IMR-90 (cell line): ENCODE measurements at regions not wholly inside any gene's neighbourhood (a gene's known extent, or its start where the extent isn't known, plus 50 kb on each side); places are given as distances from the start of the nearest gene placed in this dataset.

ENCODE experiments used
- ATAC-seq: fragments of 200-7000 bp; cut with Tn5 transposase; 2 replicates; pipeline ENCODE4 v1.9.1; 2020; ENCODE audit warnings: low read depth, mild to moderate bottlenecking, moderate library complexity
- BruUV-seq: library from RNA; stranded (reverse); fragments of 400-500 nt; replicated peaks from 2 replicates; lab custom pipeline; 2021; lab: Mats Ljungman, UMichigan
- CTCF ChIA-PET: fragments of 300-600 bp; formaldehyde crosslinking; extraction: SDS; loops from one replicate; lab custom pipeline; 2021; ENCODE audit warnings: antibody characterized with exemption; lab: Yijun Ruan, JAX
- POLR2A ChIA-PET: fragments of 300-600 bp; sonication (Branson Sonifier 250); formaldehyde crosslinking; loops from one replicate; lab custom pipeline; 2022; ENCODE audit warnings: antibody characterized with exemption; ENCODE audit not compliant: unreplicated experiment; lab: Charles Lee
- DNase-seq: peaks from one replicate; pipeline ENCODE4 v3.0.0; 2013
- H2AFZ ChIP-seq: replicated peaks from 2 replicates; pipeline ENCODE3; 2013; ENCODE audit warnings: low read length, mild to moderate bottlenecking; ENCODE audit not compliant: poor library complexity
- H2AK5ac ChIP-seq: 2 replicates; pipeline ENCODE4 v1.6.1; 2013; ENCODE audit warnings: low read depth, low read length, inconsistent platforms
- H2AK9ac ChIP-seq: replicated peaks from 2 replicates; pipeline ENCODE3; 2013; ENCODE audit warnings: mild to moderate bottlenecking, low read depth, low read length, moderate library complexity; ENCODE audit not compliant: poor library complexity
- H2BK120ac ChIP-seq: 2 replicates; pipeline ENCODE4 v1.6.1; 2013; ENCODE audit warnings: low read depth, low read length, inconsistent platforms
- H2BK15ac ChIP-seq: 3 replicates; pipeline ENCODE4 v1.6.1; 2013; ENCODE audit warnings: low read depth, low read length, inconsistent platforms
- H2BK20ac ChIP-seq: 2 replicates; pipeline ENCODE4 v1.6.1; 2013; ENCODE audit warnings: low read depth, mild to moderate bottlenecking, inconsistent platforms, low read length, moderate library complexity
- H2BK5ac ChIP-seq: 2 replicates; pipeline ENCODE4 v1.6.1; 2013; ENCODE audit warnings: mild to moderate bottlenecking, low read depth, low read length, inconsistent platforms; ENCODE audit not compliant: poor library complexity, severe bottlenecking
- H3K14ac ChIP-seq: replicated peaks from 2 replicates; pipeline ENCODE4 v1.6.1; 2013; ENCODE audit warnings: low read depth, low read length, inconsistent platforms
- H3K18ac ChIP-seq: 2 replicates; pipeline ENCODE4 v1.6.1; 2013; ENCODE audit warnings: low read depth, low read length, control low read depth
- H3K23ac ChIP-seq: 2 replicates; pipeline ENCODE4 v1.6.1; 2013; ENCODE audit warnings: low read depth, low read length, inconsistent platforms
- H3K27ac ChIP-seq: 2 replicates; pipeline ENCODE4 v1.5.1; 2013; ENCODE audit warnings: mild to moderate bottlenecking, control low read depth, low read length; ENCODE audit not compliant: insufficient read depth
- H3K27me3 ChIP-seq: 2 replicates; pipeline ENCODE4 v1.6.1; 2013; ENCODE audit warnings: low read length; ENCODE audit not compliant: control insufficient read depth, insufficient read depth
- H3K36me3 ChIP-seq: 2 replicates; pipeline ENCODE4 v1.6.1; 2013; ENCODE audit warnings: low read length, mixed read lengths; ENCODE audit not compliant: control insufficient read depth, insufficient read depth
- H3K4ac ChIP-seq: 2 replicates; pipeline ENCODE4 v1.6.1; 2013; ENCODE audit warnings: low read depth, low read length, inconsistent platforms
- H3K4me1 ChIP-seq: 2 replicates; pipeline ENCODE4 v1.6.1; 2013; ENCODE audit warnings: low read length, mixed read lengths; ENCODE audit not compliant: control insufficient read depth, insufficient read depth
- H3K4me2 ChIP-seq: 2 replicates; pipeline ENCODE4 v1.6.1; 2013; ENCODE audit warnings: low read depth, mild to moderate bottlenecking, control low read depth, low read length, moderate library complexity
- H3K4me3 ChIP-seq: 2 replicates; pipeline ENCODE4 v1.5.1; 2013; ENCODE audit warnings: low read depth, mild to moderate bottlenecking, control low read depth, low read length, moderate library complexity; ENCODE audit not compliant: insufficient read depth
- H3K56ac ChIP-seq: 2 replicates; pipeline ENCODE4 v1.6.1; 2013; ENCODE audit warnings: low read length, inconsistent platforms; ENCODE audit not compliant: insufficient read depth; ENCODE audit errors: extremely low read depth
- H3K79me1 ChIP-seq, 2 experiments: 2 replicates each; pipeline ENCODE4 v1.6.1; 2013; ENCODE audit warnings: low read length in 2 of 2, inconsistent platforms in 1 of 2, low read depth in 1 of 2
- H3K9ac ChIP-seq: 2 replicates; pipeline ENCODE4 v1.6.1; 2013; ENCODE audit warnings: low read depth, low read length, control low read depth
- H3K9me1 ChIP-seq: 2 replicates; pipeline ENCODE4 v1.6.1; 2013; ENCODE audit warnings: low read length, inconsistent platforms; ENCODE audit not compliant: insufficient read depth
- H3K9me3 ChIP-seq: 2 replicates; pipeline ENCODE4 v1.6.1; 2013; ENCODE audit warnings: low read length; ENCODE audit not compliant: control insufficient read depth, insufficient read depth
- H4K20me1 ChIP-seq: 2 replicates; pipeline ENCODE4 v1.6.1; 2013; ENCODE audit warnings: low read length, inconsistent platforms; ENCODE audit not compliant: insufficient read depth
- H4K5ac ChIP-seq: 2 replicates; pipeline ENCODE4 v1.6.1; 2013; ENCODE audit warnings: mild to moderate bottlenecking, low read depth, low read length, control low read depth
- H4K8ac ChIP-seq, 2 experiments: 2 replicates each; pipeline ENCODE4 v1.6.1; 2013; ENCODE audit warnings: low read depth in 2 of 2, low read length in 2 of 2, control low read depth in 1 of 2, inconsistent platforms in 1 of 2
- H4K91ac ChIP-seq: 2 replicates; pipeline ENCODE4 v1.6.1; 2013; ENCODE audit warnings: low read depth, low read length, inconsistent platforms; ENCODE audit not compliant: insufficient read depth
- CHD1 ChIP-seq: IDR thresholded peaks from 2 replicates; pipeline ENCODE4 v1.6.1; 2012; ENCODE audit warnings: low read depth, low read length, improper control_type of control experiment
- SMC3 ChIP-seq: fragments of 150-350 bp; IDR thresholded peaks from 2 replicates; pipeline ENCODE4 v1.6.1; 2016; ENCODE audit warnings: low read depth, mild to moderate bottlenecking, antibody characterized with exemption, low read length, moderate library complexity
- WGBS, 2 experiments: methylation state at CpG; one replicate each; pipeline versions ENCODE4 v1.1.5 to v1.1.7; 2013; ENCODE audit warnings: missing lambda C conversion rate in 2 of 2; ENCODE audit not compliant: insufficient read length in 1 of 2; ENCODE audit errors: extremely low coverage in 2 of 2; 5-methylcytosine and 5-hydroxymethylcytosine counted together
- dilution Hi-C: fragments of 300-500 bp; cut with HindIII; formaldehyde crosslinking; loops from one replicate; pipeline ENCODE4 v1.14.3; 2018; ENCODE audit warnings: low sequenced_read_pairs; ENCODE audit not compliant: unreplicated experiment
- in situ Hi-C: fragments of 300-500 bp; cut with MboI; formaldehyde crosslinking; loops from 3 replicates; pipeline ENCODE4 v1.14.3; 2019; ENCODE audit warnings: low sequenced_read_pairs, inconsistent platforms, mixed read lengths
- intact Hi-C: fragments of 100-400 bp; cut with micrococcal nuclease; formaldehyde crosslinking; loops from 2 replicates; pipeline ENCODE4 v1.10.0; 2022

- Histone ChIP-seq H3K18ac (no peak overlapping the region), H4K5ac (no peak overlapping the region), H3K79me1 (no peaks in the 10 kb centered on the region), H2BK15ac (no peak overlapping the region), H3K27me3 (peaks cover 18% of the 10 kb centered on the region), H3K27ac (no peak overlapping the region), H3K4me2 (no peak overlapping the region), H3K4ac (no peak overlapping the region), H4K20me1 (no peaks in the 10 kb centered on the region), H3K4me1 (no peaks in the 10 kb centered on the region; the same call in 1 of the 2 replicates), H2AK5ac (no peak overlapping the region), H2BK20ac (no peak overlapping the region), H3K14ac (no peak overlapping the region), H3K23ac (no peak overlapping the region), H2BK5ac (no peak overlapping the region), H3K9me3 (peaks cover 2% of the 10 kb centered on the region; the same call in 1 of the 2 replicates), H4K91ac (no peak overlapping the region), H2AFZ (no peak overlapping the region), H2AK9ac (no peak overlapping the region), H3K9me1 (no peaks in the 10 kb centered on the region), H3K36me3 (no peaks in the 10 kb centered on the region), H3K9ac (no peak overlapping the region), H3K56ac (no peak overlapping the region), H3K4me3 (no peak overlapping the region), H2BK120ac (no peak overlapping the region), H4K8ac (no peak overlapping the region)
- BruUV-seq = no TSS peak
- TF ChIP-seq CHD1 = no peak
- no peak for TF ChIP-seq SMC3
- dilution Hi-C loops = no loop called here
- ChIA-PET CTCF (interaction anchor here (1.2 kb wide), 1 partner anchor 268 kb away, joined by 3 read pairs; no protein-coding TSS in a partner anchor), POLR2A (no interaction called here)
- no peak for ATAC-seq
- in situ Hi-C loops = no loop called here
- DNase-seq = no peak
- WGBS, 2 experiments = 80% methylated on average over 2 of the region's 11 CpGs; no CpG with 5 or more reads in 1 of the 2 experiments
- intact Hi-C loops = no loop called here
These were observed 104.6 kb upstream of the KLF13 start for GRCh38 chr15:31221936-31222515.
